ENCODE measurements at regions not wholly inside any gene's neighbourhood (a gene's known extent, or its start where the extent isn't known, plus 50 kb on each side); places are given as distances from the start of the nearest gene placed in this dataset.

DNA sequence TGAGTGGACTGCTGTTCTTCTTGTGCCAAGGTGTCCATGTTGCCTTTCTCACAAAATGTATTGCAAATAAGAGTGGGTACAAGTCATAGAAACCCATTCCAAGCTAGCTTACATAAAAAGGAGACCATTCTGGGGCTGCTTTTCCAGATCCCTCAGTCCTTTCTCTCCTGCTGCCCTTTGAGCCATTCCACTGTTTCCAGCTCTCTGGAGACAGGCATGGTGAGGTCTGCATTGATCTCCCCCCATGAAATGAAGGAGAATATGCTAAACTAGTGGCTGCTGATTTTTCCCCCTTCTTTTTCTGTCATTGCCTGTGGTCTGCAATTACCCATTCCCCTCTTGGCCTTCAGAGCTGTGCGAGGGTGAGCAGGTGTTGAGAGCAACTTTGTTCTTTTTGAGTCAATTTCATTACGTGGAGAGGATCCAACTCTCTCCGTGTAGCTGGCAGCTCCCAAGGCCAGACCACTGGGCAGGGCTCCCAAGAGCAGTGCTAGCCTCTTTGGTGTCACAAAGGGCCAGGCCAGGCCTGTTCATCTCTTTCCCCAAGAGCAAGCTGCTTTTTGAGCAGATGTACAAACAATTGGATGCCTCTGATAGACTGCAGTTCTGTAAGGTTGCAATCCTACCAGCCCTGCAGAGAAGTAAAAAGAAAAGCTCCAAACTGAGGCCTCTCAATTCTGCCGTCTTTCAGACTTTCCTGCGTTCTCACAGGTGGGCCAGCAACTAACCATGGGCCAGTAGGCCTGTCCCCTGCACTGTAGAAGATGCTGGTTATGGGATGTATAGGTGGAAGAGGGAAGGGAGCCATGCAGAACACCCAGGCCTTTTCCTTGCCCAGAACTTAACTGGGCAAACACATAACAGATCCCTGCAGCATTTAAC is 96.1 kb upstream of the ARMC2 start:
- DNase-seq (ENCODE audit: low read depth in 2 of 2), result no peak

- no peak for DNase-seq (ENCODE audit: low read depth in 2 of 2)
Observed at GRCh38 chr6:108752733-108753590, 95.3 kb upstream of the ARMC2 start.

- DNase-seq (ENCODE audit: low read depth in 2 of 2), result no peak
Observed at GRCh38 chr6:108755257-108756240, 92.7 kb upstream of the ARMC2 start.

DNA sequence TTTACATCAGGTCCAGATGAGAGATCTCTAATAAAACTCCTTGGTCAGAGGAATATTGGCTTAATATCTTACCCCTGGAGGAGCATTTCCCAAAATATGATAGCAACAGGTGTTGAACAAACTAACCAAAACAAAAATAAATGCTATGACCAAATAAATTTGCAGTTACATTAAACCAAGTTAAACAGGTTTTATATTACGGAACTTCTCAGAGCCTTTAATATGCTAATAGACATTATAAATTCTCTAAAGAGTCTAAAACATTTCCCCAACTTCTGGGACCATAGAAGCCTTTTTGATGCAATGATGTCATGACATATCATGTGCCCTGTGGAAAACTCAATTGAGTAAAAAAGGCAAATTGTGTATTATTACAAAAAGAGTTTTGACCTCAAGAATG is 90.9 kb upstream of the ARMC2 start:
- no peak for DNase-seq (ENCODE audit: low read depth in 2 of 2)

DNA sequence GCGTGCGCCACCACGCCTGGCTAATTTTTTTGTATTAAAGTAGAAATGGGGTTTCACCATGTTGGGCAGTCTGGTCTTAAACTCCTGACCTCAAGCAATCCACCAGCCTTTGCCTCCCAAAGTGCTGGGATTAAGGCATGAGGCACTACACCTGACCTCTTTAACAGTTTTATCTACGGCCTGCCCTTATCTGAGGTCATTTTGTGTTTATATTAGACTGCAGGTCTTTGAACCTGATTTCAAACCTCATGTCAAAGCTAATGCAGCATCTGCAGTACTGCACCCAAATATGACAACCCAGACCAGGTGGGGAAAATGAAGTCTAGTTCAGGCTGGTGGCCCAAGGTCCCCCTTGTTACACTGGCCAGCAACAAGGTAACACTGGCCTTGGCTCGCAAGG is 89.3 kb upstream of the ARMC2 start:
- DNase-seq (ENCODE audit: low read depth in 2 of 2), result no peak

GRCh38 chr6:108760126-108761050 is 87.8 kb upstream of the ARMC2 start:
- DNase-seq (ENCODE audit: low read depth in 2 of 2), result no peak

- DNase-seq (ENCODE audit: low read depth in 2 of 2), result no peak
Observed at GRCh38 chr6:108762394-108762793, 85.8 kb upstream of the ARMC2 start.

DNA sequence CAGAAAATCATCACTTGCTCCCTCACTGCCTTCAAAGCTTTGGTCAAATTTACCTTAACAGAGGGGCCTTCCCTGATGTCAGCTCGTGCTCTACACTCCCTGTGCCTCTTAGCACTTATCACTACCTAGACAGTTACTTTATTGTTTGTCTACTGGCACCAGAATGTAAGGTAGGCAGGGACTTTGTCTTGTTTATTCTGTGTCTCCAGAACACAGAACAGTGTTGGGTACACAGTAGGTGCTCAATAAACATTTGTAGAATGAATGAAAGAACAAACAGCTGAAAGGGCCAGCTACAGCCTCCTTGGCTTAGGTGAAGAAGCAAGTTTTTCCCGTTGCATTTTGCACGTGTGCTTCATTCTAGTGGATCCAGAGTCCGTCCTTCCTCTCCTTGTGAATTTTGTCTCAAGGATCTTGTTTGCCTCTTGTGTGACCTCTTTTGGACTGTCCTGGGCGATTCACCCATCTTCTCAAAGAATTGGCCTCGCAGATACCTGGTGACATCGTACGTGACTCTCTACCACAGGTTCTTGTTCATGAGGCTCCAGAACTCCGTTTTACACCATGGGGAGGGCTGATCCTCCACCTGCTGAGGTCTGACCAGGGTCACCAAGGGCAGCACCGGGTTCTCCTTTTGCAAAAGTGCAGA is 84.2 kb upstream of the ARMC2 start:
- no peak for DNase-seq (ENCODE audit: low read depth in 2 of 2)

DNA sequence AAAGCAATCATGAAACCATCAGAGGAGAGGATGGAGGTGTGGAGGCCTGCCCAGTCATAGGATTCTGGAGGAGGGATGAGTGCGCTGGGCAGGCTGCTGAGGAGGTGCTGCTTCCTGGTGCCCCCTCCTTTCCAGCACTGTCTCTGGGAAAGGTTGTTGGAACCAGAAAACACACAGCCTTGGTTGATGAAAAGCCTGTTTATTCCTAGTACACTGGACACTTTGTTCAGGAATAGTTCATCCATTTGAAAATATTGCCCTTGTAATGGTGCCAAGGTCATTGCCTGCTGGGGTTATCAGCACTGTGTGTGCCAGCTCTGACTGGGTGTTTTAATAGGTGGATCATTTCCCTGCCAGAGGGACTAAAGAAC is 83.7 kb upstream of the ARMC2 start:
- DNase-seq (ENCODE audit: low read depth in 2 of 2), result no peak

GRCh38 chr6:108765495-108765894 is 82.7 kb upstream of the ARMC2 start:
- no peak for DNase-seq (ENCODE audit: low read depth in 2 of 2)

DNA sequence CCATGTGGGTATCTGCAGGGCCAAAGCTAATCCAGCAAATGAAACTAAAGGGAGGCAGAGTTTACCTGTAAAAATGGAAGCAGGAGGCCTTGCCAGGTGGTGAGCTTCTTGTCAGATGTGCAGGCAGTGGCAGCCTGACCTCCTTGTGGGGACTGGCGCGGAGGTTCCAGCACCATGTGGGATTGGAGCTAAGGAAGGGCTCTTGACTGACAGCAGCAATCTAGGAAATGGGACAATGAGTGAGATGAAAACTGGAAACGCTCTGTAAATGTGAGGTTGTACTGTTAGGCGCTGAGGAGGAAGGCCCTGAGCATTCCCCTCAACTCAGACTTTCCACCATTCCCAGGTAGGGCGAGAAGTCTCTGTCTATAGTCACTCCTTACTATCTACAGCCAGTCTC is 81.8 kb upstream of the ARMC2 start:
- DNase-seq (ENCODE audit: low read depth in 2 of 2), result no peak

DNA sequence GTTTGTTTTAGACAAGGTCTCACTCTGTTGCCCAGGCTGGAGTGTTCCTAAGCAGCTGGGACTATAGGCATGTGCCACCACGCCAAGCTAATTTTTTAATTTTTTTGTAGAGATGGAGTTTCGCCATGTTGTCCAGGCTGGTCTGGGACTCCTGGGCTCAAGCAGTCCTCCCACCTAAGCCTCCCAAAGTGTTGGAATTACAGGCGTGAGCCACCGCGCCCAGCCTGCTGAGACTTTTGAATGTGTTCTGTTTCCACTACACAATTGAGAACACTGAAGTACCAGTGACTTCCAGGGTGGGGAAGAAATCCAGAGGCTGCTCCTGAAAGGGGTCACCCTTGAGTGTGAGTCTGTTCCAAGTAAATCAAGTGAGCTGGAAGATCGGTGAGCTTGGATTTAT is 81.3 kb upstream of the ARMC2 start:
- no peak for DNase-seq (ENCODE audit: low read depth in 2 of 2)

- DNase-seq (ENCODE audit: low read depth in 2 of 2), result no peak
Observed at GRCh38 chr6:108767418-108768165, 80.6 kb upstream of the ARMC2 start.

- no peak for DNase-seq (ENCODE audit: low read depth in 2 of 2)
Observed at GRCh38 chr6:108768166-108768555, 80.1 kb upstream of the ARMC2 start.

- DNase-seq (ENCODE audit: low read depth in 2 of 2), result no peak
Observed at GRCh38 chr6:108768792-108769524, 79.3 kb upstream of the ARMC2 start.

- DNase-seq (ENCODE audit: low read depth in 2 of 2), result no peak
Observed at GRCh38 chr6:108771421-108771820, 76.8 kb upstream of the ARMC2 start.

- DNase-seq (ENCODE audit: low read depth in 2 of 2), result no peak
Observed at GRCh38 chr6:108774555-108774954, 73.7 kb upstream of the ARMC2 start.

GRCh38 chr6:108777536-108777935 is 70.7 kb upstream of the ARMC2 start:
- no peak for DNase-seq (ENCODE audit: low read depth in 2 of 2)

Data from stimulated activated CD4-positive, alpha-beta T cell treated with anti-CD3 and anti-CD28 coated beads, Interleukin-12 subunit alpha, Interleukin-12 subunit beta, amount 100 ng/mL, for 24 hours (primary cell).